Parathyroid adenoma (tissue), 2 donors: ENCODE measurements at regions not wholly inside any gene's neighbourhood (a gene's known extent, or its start where the extent isn't known, plus 50 kb on each side); places are given as distances from the start of the nearest gene placed in this dataset.

Experiments used
- H2AFZ ChIP-seq: fragments of 300-600 bp; sonication (generic); one replicate; pipeline ENCODE4 v1.7.0; 2017; ENCODE audit warnings: antibody characterized with exemption, mild to moderate bottlenecking
- H3K27ac ChIP-seq: fragments of 300-600 bp; sonication (generic); one replicate; pipeline ENCODE4 v1.7.0; 2017
- H3K27me3 ChIP-seq: fragments of 300-600 bp; sonication (generic); one replicate; pipeline ENCODE4 v1.7.0; 2017; ENCODE audit warnings: low read length; ENCODE audit not compliant: control insufficient read depth, insufficient read depth
- H3K36me3 ChIP-seq: fragments of 300-600 bp; sonication (generic); one replicate; pipeline ENCODE4 v1.7.0; 2017; ENCODE audit warnings: low read length; ENCODE audit not compliant: control insufficient read depth, insufficient read depth
- H3K4me1 ChIP-seq: fragments of 300-600 bp; sonication (generic); one replicate; pipeline ENCODE4 v1.7.0; 2017; ENCODE audit warnings: control low read depth
- H3K4me2 ChIP-seq: fragments of 300-600 bp; sonication (generic); one replicate; pipeline ENCODE4 v1.7.0; 2017; ENCODE audit warnings: low read length
- H3K4me3 ChIP-seq: fragments of 300-600 bp; sonication (generic); one replicate; pipeline ENCODE4 v1.7.0; 2017; ENCODE audit warnings: low read depth, low read length
- H3K79me2 ChIP-seq: fragments of 300-600 bp; sonication (generic); one replicate; pipeline ENCODE4 v1.7.0; 2017; ENCODE audit warnings: control low read depth
- H3K9ac ChIP-seq: fragments of 300-600 bp; sonication (generic); one replicate; pipeline ENCODE4 v1.7.0; 2017; ENCODE audit warnings: mild to moderate bottlenecking
- H3K9me3 ChIP-seq: fragments of 300-600 bp; sonication (generic); one replicate; pipeline ENCODE4 v1.7.0; 2017; ENCODE audit warnings: low read length; ENCODE audit not compliant: control insufficient read depth
- TF ChIP-seq, protein P1 (sequence below): fragments of 300-600 bp; sonication (generic); IDR thresholded peaks from one replicate; pipeline ENCODE4 v1.7.0; 2017; ENCODE audit warnings: antibody characterized with exemption, mild to moderate bottlenecking
- donor health status: primary hyperparathyroidism.

GRCh38 chr4:127534041-127534825, 98.5 kb upstream of the INTU start:
- H3K4me3 ChIP-seq: no peak overlapping the region
- H3K27me3 ChIP-seq: no peaks in the 10 kb centered on the region
- H3K27ac ChIP-seq: no peak overlapping the region
- H3K4me2 ChIP-seq: no peak overlapping the region
- no peaks in the 10 kb centered on the region for H3K9me3 ChIP-seq
- TF ChIP-seq, protein P1, sequence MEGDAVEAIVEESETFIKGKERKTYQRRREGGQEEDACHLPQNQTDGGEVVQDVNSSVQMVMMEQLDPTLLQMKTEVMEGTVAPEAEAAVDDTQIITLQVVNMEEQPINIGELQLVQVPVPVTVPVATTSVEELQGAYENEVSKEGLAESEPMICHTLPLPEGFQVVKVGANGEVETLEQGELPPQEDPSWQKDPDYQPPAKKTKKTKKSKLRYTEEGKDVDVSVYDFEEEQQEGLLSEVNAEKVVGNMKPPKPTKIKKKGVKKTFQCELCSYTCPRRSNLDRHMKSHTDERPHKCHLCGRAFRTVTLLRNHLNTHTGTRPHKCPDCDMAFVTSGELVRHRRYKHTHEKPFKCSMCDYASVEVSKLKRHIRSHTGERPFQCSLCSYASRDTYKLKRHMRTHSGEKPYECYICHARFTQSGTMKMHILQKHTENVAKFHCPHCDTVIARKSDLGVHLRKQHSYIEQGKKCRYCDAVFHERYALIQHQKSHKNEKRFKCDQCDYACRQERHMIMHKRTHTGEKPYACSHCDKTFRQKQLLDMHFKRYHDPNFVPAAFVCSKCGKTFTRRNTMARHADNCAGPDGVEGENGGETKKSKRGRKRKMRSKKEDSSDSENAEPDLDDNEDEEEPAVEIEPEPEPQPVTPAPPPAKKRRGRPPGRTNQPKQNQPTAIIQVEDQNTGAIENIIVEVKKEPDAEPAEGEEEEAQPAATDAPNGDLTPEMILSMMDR: no peak
- no peaks in the 10 kb centered on the region for H3K4me1 ChIP-seq
- no peak overlapping the region for H2AFZ ChIP-seq
- H3K36me3 ChIP-seq: no peaks in the 10 kb centered on the region
- no peak overlapping the region for H3K9ac ChIP-seq
- H3K79me2 ChIP-seq: no peaks in the 10 kb centered on the region

DNA sequence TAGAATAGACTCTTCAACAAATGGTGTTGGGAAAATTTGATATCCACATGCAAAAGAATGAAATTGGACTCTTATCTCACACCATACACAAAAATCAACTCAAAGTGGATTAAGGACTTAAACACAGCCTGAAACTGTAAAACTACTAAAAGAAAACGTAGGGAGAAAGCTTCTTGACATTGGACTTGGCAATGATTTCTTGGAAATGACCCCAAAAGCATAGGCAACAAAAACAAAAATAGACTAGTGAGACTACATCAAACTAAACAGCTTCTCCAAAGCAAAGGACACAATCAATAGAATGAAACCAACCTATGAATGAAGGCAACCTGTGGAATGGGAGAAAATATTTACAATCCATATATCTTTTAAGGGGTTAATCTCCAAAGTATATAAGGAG, 94.7 kb upstream of the INTU start:
- Histone ChIP-seq H3K79me2 (no peaks in the 10 kb centered on the region), H3K9me3 (no peaks in the 10 kb centered on the region), H3K4me3 (no peak overlapping the region), H3K36me3 (no peaks in the 10 kb centered on the region), H3K4me1 (no peaks in the 10 kb centered on the region), H2AFZ (no peak overlapping the region), H3K27ac (no peak overlapping the region), H3K27me3 (no peaks in the 10 kb centered on the region), H3K4me2 (no peak overlapping the region), H3K9ac (no peak overlapping the region)
- TF ChIP-seq, protein P1: no peak

DNA sequence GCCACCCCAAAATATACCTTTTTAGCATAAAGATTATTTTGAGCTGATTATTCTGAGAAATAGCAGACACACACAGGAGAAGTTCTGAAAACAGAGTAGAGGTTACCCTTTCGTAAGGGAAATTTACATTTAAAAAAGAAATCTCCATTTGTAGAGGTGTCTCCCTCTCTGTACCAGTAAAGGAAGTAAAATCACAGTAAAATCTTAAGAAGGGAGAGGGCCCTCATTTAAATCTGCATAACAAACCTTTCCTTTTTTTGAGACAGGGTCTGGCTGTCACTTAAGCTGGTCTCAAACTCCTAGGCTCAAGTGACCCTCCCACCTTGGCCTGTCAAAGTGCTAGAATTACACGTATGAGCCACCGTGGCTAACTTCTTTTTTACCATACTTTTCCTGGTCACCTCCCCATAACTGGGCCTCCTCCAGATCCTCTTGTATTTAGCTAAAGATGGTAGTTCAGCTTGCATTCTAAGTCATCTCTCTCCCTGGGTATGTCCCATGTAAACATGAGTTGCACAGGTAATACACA, 92.2 kb upstream of the INTU start:
- H3K27ac ChIP-seq: no peak overlapping the region
- TF ChIP-seq, protein P1: no peak
- H3K27me3 ChIP-seq: no peaks in the 10 kb centered on the region
- H3K79me2 ChIP-seq: no peaks in the 10 kb centered on the region
- no peak overlapping the region for H2AFZ ChIP-seq
- no peak overlapping the region for H3K4me2 ChIP-seq
- H3K9ac ChIP-seq: no peak overlapping the region
- H3K36me3 ChIP-seq: no peaks in the 10 kb centered on the region
- H3K4me1 ChIP-seq: no peaks in the 10 kb centered on the region
- no peak overlapping the region for H3K4me3 ChIP-seq
- no peaks in the 10 kb centered on the region for H3K9me3 ChIP-seq

DNA sequence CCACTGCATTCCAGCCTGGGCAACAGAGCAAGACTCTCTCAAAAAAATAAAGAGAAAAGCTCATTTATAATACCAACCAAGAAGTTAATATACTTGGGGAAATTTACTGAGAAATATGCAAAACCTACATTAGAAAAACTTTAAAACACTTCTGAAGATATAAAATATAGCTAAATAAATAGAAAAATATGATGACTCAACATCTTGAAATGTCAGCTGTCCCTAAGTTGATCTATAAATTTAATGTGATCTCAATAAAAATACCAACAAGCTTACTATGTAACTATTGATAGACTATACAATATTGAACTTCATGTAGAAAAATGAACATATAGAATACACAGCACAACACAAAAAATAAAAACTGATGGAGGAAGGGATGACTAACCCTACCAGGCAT, 87.5 kb upstream of the INTU start:
- Histone ChIP-seq H3K4me2 (no peak overlapping the region), H3K4me3 (no peak overlapping the region), H3K9me3 (no peaks in the 10 kb centered on the region), H3K4me1 (no peaks in the 10 kb centered on the region), H2AFZ (no peak overlapping the region), H3K36me3 (no peaks in the 10 kb centered on the region), H3K27ac (no peak overlapping the region), H3K27me3 (no peaks in the 10 kb centered on the region), H3K79me2 (no peaks in the 10 kb centered on the region), H3K9ac (no peak overlapping the region)
- TF ChIP-seq, protein P1: no peak
